Upper lobe of right lung (tissue), 1 donor: ENCODE measurements at regions not wholly inside any gene's neighbourhood (a gene's known extent, or its start where the extent isn't known, plus 50 kb on each side); places are given as distances from the start of the nearest gene placed in this dataset.
"Not testable (repeated sequence)": the region's sequence is repeated elsewhere in the genome, so short reads cannot be mapped to it uniquely, and the experiment has no call there.

Experiments used
- ATAC-seq: fragments of 200-7000 bp; cut with Tn5 transposase; one replicate; pipeline ENCODE4 v1.9.1; 2020; ENCODE audit warnings: mild to moderate bottlenecking, moderate library complexity
- DNase-seq: peaks from one replicate; pipeline ENCODE4 v3.0.0-alpha.2; 2020
- H3K27ac ChIP-seq: fragments of 200-600 bp; one replicate; pipeline ENCODE4 v1.8.0; 2022
- H3K27me3 ChIP-seq: fragments of 200-600 bp; one replicate; pipeline ENCODE4 v1.8.0; 2022; ENCODE audit warnings: mild to moderate bottlenecking
- H3K36me3 ChIP-seq: fragments of 200-600 bp; one replicate; pipeline ENCODE4 v1.8.0; 2022
- H3K4me1 ChIP-seq: fragments of 200-600 bp; one replicate; pipeline ENCODE4 v1.8.0; 2022
- H3K4me3 ChIP-seq: fragments of 200-600 bp; one replicate; pipeline ENCODE4 v1.8.0; 2022; ENCODE audit warnings: mild to moderate bottlenecking
- H3K9me3 ChIP-seq: fragments of 200-600 bp; one replicate; pipeline ENCODE4 v1.8.0; 2022
- intact Hi-C: fragments of 100-400 bp; cut with DNase I; formaldehyde crosslinking; loops from one replicate; pipeline ENCODE4 v1.11.0; 2022
- TF ChIP-seq, protein P1 (sequence below): fragments of 200-600 bp; IDR thresholded peaks from one replicate; pipeline ENCODE4 v1.8.0; 2022; ENCODE audit warnings: antibody characterized with exemption
- donor health status: DM: no; HTN: yes; CAD: no; lungs with severe emphysema.

GRCh38 chr2:142423603-142424002 is 292.8 kb upstream of the LRP1B start:
- intact Hi-C loops = no loop called here

DNA sequence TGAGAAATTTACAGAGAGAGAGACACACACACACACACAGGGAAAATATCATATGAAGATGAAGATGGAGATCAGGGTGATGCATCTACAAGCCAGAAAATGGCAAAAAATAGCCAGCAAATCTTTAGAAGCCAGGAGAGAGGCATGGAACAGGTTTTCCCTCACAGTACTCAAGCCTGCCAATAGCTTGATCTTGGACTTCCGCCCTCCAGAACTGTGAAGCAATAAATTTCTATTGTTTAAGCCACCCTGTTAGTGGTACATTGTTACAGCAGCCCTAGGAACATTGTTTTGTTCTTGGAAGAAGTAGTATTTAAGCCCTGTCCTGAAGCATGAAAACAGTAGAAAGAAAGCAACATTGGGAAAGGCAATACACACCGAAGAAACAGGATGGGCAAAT is 292.0 kb upstream of the LRP1B start:
- Histone ChIP-seq H3K4me3 (no peak overlapping the region), H3K27ac (no peak overlapping the region), H3K4me1 (no peaks in the 10 kb centered on the region), H3K36me3 (no peaks in the 10 kb centered on the region), H3K9me3 (no peaks in the 10 kb centered on the region), H3K27me3 (no peaks in the 10 kb centered on the region)
- no peak for DNase-seq
- ATAC-seq = no peak
- TF ChIP-seq, protein P1, sequence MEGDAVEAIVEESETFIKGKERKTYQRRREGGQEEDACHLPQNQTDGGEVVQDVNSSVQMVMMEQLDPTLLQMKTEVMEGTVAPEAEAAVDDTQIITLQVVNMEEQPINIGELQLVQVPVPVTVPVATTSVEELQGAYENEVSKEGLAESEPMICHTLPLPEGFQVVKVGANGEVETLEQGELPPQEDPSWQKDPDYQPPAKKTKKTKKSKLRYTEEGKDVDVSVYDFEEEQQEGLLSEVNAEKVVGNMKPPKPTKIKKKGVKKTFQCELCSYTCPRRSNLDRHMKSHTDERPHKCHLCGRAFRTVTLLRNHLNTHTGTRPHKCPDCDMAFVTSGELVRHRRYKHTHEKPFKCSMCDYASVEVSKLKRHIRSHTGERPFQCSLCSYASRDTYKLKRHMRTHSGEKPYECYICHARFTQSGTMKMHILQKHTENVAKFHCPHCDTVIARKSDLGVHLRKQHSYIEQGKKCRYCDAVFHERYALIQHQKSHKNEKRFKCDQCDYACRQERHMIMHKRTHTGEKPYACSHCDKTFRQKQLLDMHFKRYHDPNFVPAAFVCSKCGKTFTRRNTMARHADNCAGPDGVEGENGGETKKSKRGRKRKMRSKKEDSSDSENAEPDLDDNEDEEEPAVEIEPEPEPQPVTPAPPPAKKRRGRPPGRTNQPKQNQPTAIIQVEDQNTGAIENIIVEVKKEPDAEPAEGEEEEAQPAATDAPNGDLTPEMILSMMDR = no peak
- intact Hi-C loops = no loop called here

More at GRCh38 chr2:142423603-142424002, 292.8 kb upstream of the LRP1B start:
- Histone ChIP-seq H3K4me1 (no peaks in the 10 kb centered on the region), H3K4me3 (no peak overlapping the region), H3K27me3 (no peaks in the 10 kb centered on the region), H3K27ac (no peak overlapping the region), H3K9me3 (no peaks in the 10 kb centered on the region), H3K36me3 (no peaks in the 10 kb centered on the region)
- DNase-seq (no peak), ATAC-seq (no peak)
- TF ChIP-seq, protein P1 = no peak

DNA sequence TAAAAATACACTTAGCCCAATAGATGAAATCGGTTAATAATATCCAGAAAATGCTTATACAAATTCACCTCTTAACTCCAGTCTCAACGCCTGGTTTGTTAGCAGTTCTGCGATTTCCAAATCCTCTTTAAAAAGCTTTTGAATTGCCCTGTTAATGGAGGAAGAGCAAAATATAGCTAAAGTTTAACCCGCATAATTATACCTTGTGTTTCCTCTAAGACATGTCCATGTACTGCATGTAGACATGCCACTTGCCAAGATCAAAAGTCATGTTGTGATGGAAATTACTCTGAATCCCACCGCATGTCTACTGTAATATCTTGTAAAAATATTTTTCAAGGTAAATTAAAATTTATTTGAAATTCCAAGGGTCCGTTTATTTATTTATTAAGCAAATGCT is 291.2 kb upstream of the LRP1B start:
- ATAC-seq (no peak), DNase-seq (no peak)

GRCh38 chr2:142418699-142419098 is 287.9 kb upstream of the LRP1B start:
- ATAC-seq, H3K4me3 ChIP-seq, H3K9me3 ChIP-seq, intact Hi-C loops, H3K27me3 ChIP-seq, H3K27ac ChIP-seq, H3K36me3 ChIP-seq, H3K4me1 ChIP-seq, DNase-seq: not testable (repeated sequence)

More for the DNA sequence above, 291.2 kb upstream of the LRP1B start:
- Histone ChIP-seq H3K4me3 (no peak overlapping the region), H3K36me3 (no peaks in the 10 kb centered on the region), H3K27ac (no peak overlapping the region), H3K4me1 (no peaks in the 10 kb centered on the region), H3K27me3 (no peaks in the 10 kb centered on the region), H3K9me3 (no peaks in the 10 kb centered on the region)
- intact Hi-C loops = no loop called here
- TF ChIP-seq, protein P1 = no peak

DNA sequence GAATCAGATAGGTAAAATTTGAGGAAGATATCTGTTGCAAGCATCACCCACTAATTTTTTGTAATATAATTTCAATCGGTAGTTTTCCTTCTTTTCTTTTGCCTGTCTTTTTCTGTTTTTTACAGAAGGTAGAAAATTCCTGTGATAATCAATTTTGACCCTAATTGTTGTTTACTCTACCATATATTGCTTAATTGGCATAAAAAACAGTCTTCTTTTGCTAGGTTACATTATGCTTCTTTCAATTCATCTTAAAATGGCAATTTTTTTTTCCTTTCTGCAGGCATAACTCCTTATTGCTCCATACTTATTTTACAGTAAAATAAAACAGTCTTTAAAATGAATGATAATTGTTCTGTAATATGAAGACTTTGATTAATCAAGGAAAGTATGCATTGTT is 286.2 kb upstream of the LRP1B start:
- Histone ChIP-seq H3K27me3 (no peaks in the 10 kb centered on the region), H3K4me3 (no peak overlapping the region), H3K4me1 (no peaks in the 10 kb centered on the region), H3K36me3 (no peaks in the 10 kb centered on the region), H3K27ac (no peak overlapping the region), H3K9me3 (no peaks in the 10 kb centered on the region)
- ATAC-seq (no peak), DNase-seq (no peak)
- intact Hi-C loops = no loop called here
- TF ChIP-seq, protein P1 = no peak

- no peak for DNase-seq
- Histone ChIP-seq H3K9me3 (no peaks in the 10 kb centered on the region), H3K4me1 (no peaks in the 10 kb centered on the region), H3K36me3 (no peaks in the 10 kb centered on the region), H3K27me3 (no peaks in the 10 kb centered on the region), H3K4me3 (no peak overlapping the region), H3K27ac (no peak overlapping the region)
- ATAC-seq = no peak
- intact Hi-C loops = no loop called here
- TF ChIP-seq, protein P1 = no peak
Observed at GRCh38 chr2:142415461-142415860, 284.6 kb upstream of the LRP1B start.
